Colonic mucosa (tissue), 4 donors: ENCODE measurements at regions not wholly inside any gene's neighbourhood (a gene's known extent, or its start where the extent isn't known, plus 50 kb on each side); places are given as distances from the start of the nearest gene placed in this dataset.

Experiments used
- DNase-seq: peaks from one replicate; pipeline ENCODE4 v3.0.0-alpha.2; 2020
- H3K27ac ChIP-seq: fragments of 200-600 bp; one replicate; pipeline ENCODE4 v1.8.0; 2021
- H3K27me3 ChIP-seq: fragments of 200-600 bp; one replicate; pipeline ENCODE4 v1.8.0; 2021
- H3K36me3 ChIP-seq: fragments of 200-600 bp; one replicate; pipeline ENCODE4 v1.8.0; 2021
- H3K4me1 ChIP-seq: fragments of 200-600 bp; one replicate; pipeline ENCODE4 v1.8.0; 2021; ENCODE audit warnings: mild to moderate bottlenecking
- H3K4me3 ChIP-seq: fragments of 200-600 bp; one replicate; pipeline ENCODE4 v1.8.0; 2021
- H3K9ac ChIP-seq, 2 donors: one replicate each; pipeline ENCODE4 v1.7.0; 2013; ENCODE audit warnings: control low read depth in 2 of 2, low read depth in 2 of 2, low read length in 2 of 2
- H3K9me3 ChIP-seq: fragments of 200-600 bp; one replicate; pipeline ENCODE4 v1.8.0; 2021
- intact Hi-C: fragments of 100-400 bp; cut with DNase I; formaldehyde crosslinking; loops from one replicate; pipeline ENCODE4 v1.14.1; 2022
- TF ChIP-seq, protein P1 (sequence below): fragments of 200-600 bp; IDR thresholded peaks from one replicate; pipeline ENCODE4 v1.8.0; 2022; ENCODE audit warnings: antibody characterized with exemption, mild to moderate bottlenecking
- donor health status: healthy.
- donor health status: DM: no; HTN: no; CAD: no.
- donor health status: DM: no; HTN: no; CAD: no.

DNA sequence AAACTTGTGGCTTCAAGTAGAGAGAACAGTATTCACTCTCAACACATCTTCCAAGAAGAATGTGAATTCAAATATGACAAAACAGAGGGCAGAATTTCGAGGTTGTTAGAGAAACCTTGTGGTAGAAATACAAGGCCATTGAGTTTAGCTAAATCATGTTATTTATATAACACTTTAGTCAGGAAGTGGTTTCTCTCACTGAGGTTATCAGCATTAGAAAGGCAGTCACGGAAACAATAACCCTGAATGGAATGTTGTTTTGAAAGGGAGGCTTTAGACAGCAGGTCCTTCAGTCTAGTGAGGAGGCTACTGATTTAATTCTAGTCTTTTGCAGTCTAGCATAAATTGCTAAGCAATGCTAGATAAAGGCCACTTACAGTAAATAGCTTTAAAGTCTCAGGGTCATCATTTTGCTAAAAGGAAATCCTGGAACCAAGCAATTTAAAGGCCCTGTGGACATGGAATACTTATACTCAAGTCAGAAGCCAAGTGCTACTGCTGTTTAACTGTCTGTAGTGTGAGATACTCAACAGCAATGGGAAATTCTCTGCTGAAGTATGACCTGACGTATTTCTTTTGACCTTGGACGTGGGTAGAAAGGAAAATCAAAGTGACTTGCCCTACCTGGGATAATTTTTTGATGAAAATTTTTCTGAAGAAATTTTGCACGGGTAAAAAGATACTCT, 89.0 kb upstream of the CHODL start:
- Histone ChIP-seq H3K27ac (no peak overlapping the region), H3K36me3 (no peaks in the 10 kb centered on the region), H3K9me3 (no peaks in the 10 kb centered on the region), H3K4me1 (no peaks in the 10 kb centered on the region), H3K4me3 (no peak overlapping the region), H3K27me3 (no peaks in the 10 kb centered on the region), H3K9ac (no peak overlapping the region)
- intact Hi-C loops = no loop called here
- TF ChIP-seq, protein P1, sequence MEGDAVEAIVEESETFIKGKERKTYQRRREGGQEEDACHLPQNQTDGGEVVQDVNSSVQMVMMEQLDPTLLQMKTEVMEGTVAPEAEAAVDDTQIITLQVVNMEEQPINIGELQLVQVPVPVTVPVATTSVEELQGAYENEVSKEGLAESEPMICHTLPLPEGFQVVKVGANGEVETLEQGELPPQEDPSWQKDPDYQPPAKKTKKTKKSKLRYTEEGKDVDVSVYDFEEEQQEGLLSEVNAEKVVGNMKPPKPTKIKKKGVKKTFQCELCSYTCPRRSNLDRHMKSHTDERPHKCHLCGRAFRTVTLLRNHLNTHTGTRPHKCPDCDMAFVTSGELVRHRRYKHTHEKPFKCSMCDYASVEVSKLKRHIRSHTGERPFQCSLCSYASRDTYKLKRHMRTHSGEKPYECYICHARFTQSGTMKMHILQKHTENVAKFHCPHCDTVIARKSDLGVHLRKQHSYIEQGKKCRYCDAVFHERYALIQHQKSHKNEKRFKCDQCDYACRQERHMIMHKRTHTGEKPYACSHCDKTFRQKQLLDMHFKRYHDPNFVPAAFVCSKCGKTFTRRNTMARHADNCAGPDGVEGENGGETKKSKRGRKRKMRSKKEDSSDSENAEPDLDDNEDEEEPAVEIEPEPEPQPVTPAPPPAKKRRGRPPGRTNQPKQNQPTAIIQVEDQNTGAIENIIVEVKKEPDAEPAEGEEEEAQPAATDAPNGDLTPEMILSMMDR = no peak
- no peak for DNase-seq

DNA sequence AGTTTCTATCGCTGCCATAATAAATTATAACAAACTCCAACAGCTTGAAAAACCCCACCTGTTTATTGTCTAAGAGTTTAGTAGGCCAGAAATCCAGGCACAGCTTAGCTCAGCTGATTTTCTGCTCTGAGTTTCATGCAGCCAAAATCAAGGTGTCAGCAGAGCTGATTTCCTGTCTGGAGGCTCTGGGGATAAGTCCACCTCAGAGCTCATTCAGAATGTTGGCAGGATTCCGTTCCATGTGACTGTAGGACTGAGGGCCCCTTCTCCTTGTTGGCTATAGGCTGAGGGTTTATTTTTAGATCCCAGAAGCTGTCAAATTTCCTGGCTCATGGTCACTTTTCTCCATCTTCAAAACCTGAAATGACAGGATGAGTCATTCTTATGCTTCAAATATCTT, 91.6 kb upstream of the CHODL start:
- no peaks in the 10 kb centered on the region for H3K9me3 ChIP-seq
- no peaks in the 10 kb centered on the region for H3K36me3 ChIP-seq
- TF ChIP-seq, protein P1 = no peak
- DNase-seq = no peak
- H3K27ac ChIP-seq = no peak overlapping the region
- no peak overlapping the region for H3K9ac ChIP-seq
- H3K4me3 ChIP-seq = no peak overlapping the region
- no peaks in the 10 kb centered on the region for H3K4me1 ChIP-seq
- no peaks in the 10 kb centered on the region for H3K27me3 ChIP-seq
- intact Hi-C loops = no loop called here

DNA sequence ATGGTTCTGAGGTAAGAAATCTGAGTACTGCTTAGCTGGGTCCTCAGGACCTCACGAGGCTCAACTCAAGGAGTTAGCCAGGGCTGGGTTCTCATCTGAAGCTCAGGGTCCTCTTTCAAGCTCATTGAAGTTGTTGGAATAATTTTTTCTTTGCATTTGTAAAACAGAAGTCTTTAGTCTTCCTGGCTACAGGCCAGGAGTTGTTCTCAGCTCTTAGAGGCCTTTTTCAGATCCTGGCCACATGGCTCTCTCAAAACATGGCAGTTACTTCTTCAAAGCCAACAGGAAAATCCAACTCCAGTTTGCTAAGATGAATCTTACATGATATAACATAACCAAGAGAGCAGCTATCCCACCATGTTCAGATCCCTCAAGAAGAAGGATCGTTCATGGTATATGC, 92.3 kb upstream of the CHODL start:
- Histone ChIP-seq H3K27ac (no peak overlapping the region), H3K9me3 (no peaks in the 10 kb centered on the region), H3K36me3 (no peaks in the 10 kb centered on the region), H3K4me3 (no peak overlapping the region), H3K27me3 (no peaks in the 10 kb centered on the region), H3K9ac (no peak overlapping the region), H3K4me1 (no peaks in the 10 kb centered on the region)
- no peak for DNase-seq
- intact Hi-C loops = no loop called here
- TF ChIP-seq, protein P1 = no peak

DNA sequence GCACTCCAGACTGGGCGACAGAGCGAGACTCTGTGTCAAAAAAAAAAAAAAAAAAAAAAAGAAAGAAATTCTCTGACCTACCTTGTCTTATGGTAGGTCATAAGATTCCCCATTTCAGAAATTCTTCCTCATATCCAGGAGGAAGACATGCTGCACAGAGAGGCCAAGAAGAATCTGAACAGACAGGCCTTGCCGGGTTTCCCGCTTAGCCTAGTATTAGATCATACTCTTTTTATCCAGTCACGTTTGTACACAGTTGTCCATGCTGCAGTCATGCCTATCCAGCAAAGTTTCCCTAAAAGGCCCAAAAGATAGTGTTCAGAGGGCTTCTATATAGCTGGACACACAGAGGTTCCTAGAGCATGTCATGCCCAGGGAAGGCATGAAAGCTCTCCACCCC, 93.6 kb upstream of the CHODL start:
- DNase-seq = no peak
- Histone ChIP-seq H3K4me1 (no peaks in the 10 kb centered on the region), H3K27me3 (no peaks in the 10 kb centered on the region), H3K36me3 (no peaks in the 10 kb centered on the region), H3K4me3 (no peak overlapping the region), H3K27ac (no peak overlapping the region), H3K9ac (no peak overlapping the region), H3K9me3 (no peaks in the 10 kb centered on the region)
- TF ChIP-seq, protein P1 = no peak
- intact Hi-C loops = no loop called here

GRCh38 chr21:18148401-18148800, 96.2 kb upstream of the CHODL start:
- Histone ChIP-seq H3K9ac (no peak overlapping the region), H3K9me3 (no peaks in the 10 kb centered on the region), H3K27me3 (no peaks in the 10 kb centered on the region), H3K36me3 (no peaks in the 10 kb centered on the region), H3K4me3 (no peak overlapping the region), H3K27ac (no peak overlapping the region), H3K4me1 (no peaks in the 10 kb centered on the region)
- no peak for DNase-seq
- TF ChIP-seq, protein P1 = no peak
- intact Hi-C loops = no loop called here
